KMS-11 (cell line): ENCODE measurements at regions not wholly inside any gene's neighbourhood (a gene's known extent, or its start where the extent isn't known, plus 50 kb on each side); places are given as distances from the start of the nearest gene placed in this dataset.

Experiments used
- H2AFZ ChIP-seq: fragments of 200-600 bp; sonication (generic); 2 replicates; pipeline ENCODE4 v1.6.1; 2016; ENCODE audit warnings: antibody characterized with exemption, mixed run types, low read depth
- H3K27ac ChIP-seq: fragments of 200-600 bp; sonication (generic); 2 replicates; pipeline ENCODE4 v1.6.1; 2016; ENCODE audit warnings: mild to moderate bottlenecking, mixed run types
- H3K27me3 ChIP-seq: fragments of 200-600 bp; sonication (generic); 2 replicates; pipeline ENCODE4 v1.6.1; 2017; ENCODE audit warnings: mild to moderate bottlenecking, low read depth, mixed run types, moderate library complexity; ENCODE audit not compliant: insufficient read depth
- H3K36me3 ChIP-seq: fragments of 200-600 bp; sonication (generic); 2 replicates; pipeline ENCODE4 v1.6.1; 2017; ENCODE audit warnings: mild to moderate bottlenecking, mixed run types; ENCODE audit not compliant: insufficient read depth
- H3K4me1 ChIP-seq: fragments of 200-600 bp; sonication (generic); 2 replicates; pipeline ENCODE4 v1.6.1; 2016; ENCODE audit warnings: mild to moderate bottlenecking, low read depth, mixed run types; ENCODE audit not compliant: poor library complexity, severe bottlenecking
- H3K4me2 ChIP-seq: fragments of 200-600 bp; sonication (generic); 2 replicates; pipeline ENCODE4 v1.7.0; 2016; ENCODE audit warnings: mild to moderate bottlenecking, mixed run types
- H3K4me3 ChIP-seq: fragments of 200-600 bp; sonication (generic); IDR thresholded peaks from 2 replicates; pipeline ENCODE4 v1.6.1; 2017; ENCODE audit warnings: low read depth, low read length, mixed read lengths; ENCODE audit not compliant: insufficient read depth
- H3K79me2 ChIP-seq: fragments of 200-600 bp; sonication (generic); 2 replicates; pipeline ENCODE4 v1.6.1; 2016; ENCODE audit warnings: low read depth, mixed run types; ENCODE audit not compliant: insufficient read depth
- H3K9ac ChIP-seq: fragments of 200-600 bp; sonication (generic); 2 replicates; pipeline ENCODE4 v1.6.1; 2016; ENCODE audit warnings: mild to moderate bottlenecking, mixed run types
- H4K20me1 ChIP-seq: fragments of 200-600 bp; sonication (generic); 2 replicates; pipeline ENCODE4 v1.6.1; 2016; ENCODE audit warnings: mild to moderate bottlenecking, mixed run types; ENCODE audit not compliant: insufficient read depth
- CTCF ChIP-seq: fragments of 200-600 bp; sonication (generic); conservative IDR thresholded peaks from 2 replicates; pipeline ENCODE4 v1.6.1; 2017; ENCODE audit warnings: low read depth, mild to moderate bottlenecking, antibody characterized with exemption, low read length, moderate library complexity, mixed read lengths

- no peak overlapping the region for H3K9ac ChIP-seq
- H3K79me2 ChIP-seq = no peaks in the 10 kb centered on the region
- H3K4me2 ChIP-seq = peak overlapping the region; percentile 11; the same call in 1 of the 2 replicates
- H3K4me3 ChIP-seq = no peak overlapping the region
- H3K4me1 ChIP-seq = peaks cover 11% of the 10 kb centered on the region
- H2AFZ ChIP-seq = no peak overlapping the region
- TF ChIP-seq CTCF = no peak
- no peak overlapping the region for H3K27ac ChIP-seq
- H3K27me3 ChIP-seq = no peaks in the 10 kb centered on the region; the same call in 1 of the 2 replicates
- no peaks in the 10 kb centered on the region for H4K20me1 ChIP-seq
- H3K36me3 ChIP-seq = no peaks in the 10 kb centered on the region
Measured at GRCh38 chr20:60381643-60382400, 423.6 kb downstream of the CDH26 start.

- Histone ChIP-seq H3K9ac (no peak overlapping the region), H3K36me3 (no peaks in the 10 kb centered on the region)
- TF ChIP-seq CTCF = no peak
Measured at GRCh38 chr20:60389441-60389840, 431.2 kb downstream of the CDH26 start.

GRCh38 chr20:60389882-60390281 lies 431.7 kb downstream of the CDH26 start:
- no peaks in the 10 kb centered on the region for H3K27me3 ChIP-seq
- H3K9ac ChIP-seq = no peak overlapping the region
- no peaks in the 10 kb centered on the region for H3K4me1 ChIP-seq
- H3K79me2 ChIP-seq = no peaks in the 10 kb centered on the region
- no peak overlapping the region for H3K4me3 ChIP-seq
- H3K4me2 ChIP-seq = no peak overlapping the region
- no peaks in the 10 kb centered on the region for H4K20me1 ChIP-seq
- H2AFZ ChIP-seq = no peak overlapping the region
- H3K36me3 ChIP-seq = no peaks in the 10 kb centered on the region
- H3K27ac ChIP-seq = no peak overlapping the region
- no peak for TF ChIP-seq CTCF

More at GRCh38 chr20:60389441-60389840, 431.2 kb downstream of the CDH26 start:
- Histone ChIP-seq H3K27me3 (no peaks in the 10 kb centered on the region), H3K27ac (no peak overlapping the region), H2AFZ (no peak overlapping the region), H3K79me2 (no peaks in the 10 kb centered on the region), H3K4me1 (no peaks in the 10 kb centered on the region), H3K4me3 (no peak overlapping the region), H4K20me1 (no peaks in the 10 kb centered on the region), H3K4me2 (no peak overlapping the region)

- TF ChIP-seq CTCF = no peak
- Histone ChIP-seq H2AFZ (no peak overlapping the region), H3K79me2 (no peaks in the 10 kb centered on the region), H3K9ac (no peak overlapping the region), H3K4me2 (no peak overlapping the region), H3K4me3 (no peak overlapping the region), H3K27ac (no peak overlapping the region), H3K27me3 (no peaks in the 10 kb centered on the region), H3K4me1 (peaks cover 7% of the 10 kb centered on the region), H4K20me1 (no peaks in the 10 kb centered on the region), H3K36me3 (no peaks in the 10 kb centered on the region)
Measured at GRCh38 chr20:60395991-60396390, 437.8 kb downstream of the CDH26 start.
